Loucy (cell line): ENCODE measurements at regions not wholly inside any gene's neighbourhood (a gene's known extent, or its start where the extent isn't known, plus 50 kb on each side); places are given as distances from the start of the nearest gene placed in this dataset.

Experiments
- H2AFZ ChIP-seq: fragments of 200-600 bp; sonication (generic); 2 replicates; pipeline ENCODE4 v1.6.0; 2016; ENCODE audit warnings: antibody characterized with exemption, mild to moderate bottlenecking, low read length, moderate library complexity
- H3F3A ChIP-seq: fragments of 200-600 bp; 2 replicates; pipeline ENCODE4 v1.6.0; 2016; ENCODE audit warnings: antibody characterized with exemption, low read depth, mild to moderate bottlenecking
- H3K27me3 ChIP-seq: fragments of 200-600 bp; sonication (generic); 2 replicates; pipeline ENCODE4 v1.6.1; 2014; ENCODE audit warnings: low read length, mild to moderate bottlenecking; ENCODE audit not compliant: insufficient read depth, poor library complexity, severe bottlenecking
- H3K36me3 ChIP-seq: fragments of 200-600 bp; sonication (generic); 2 replicates; pipeline ENCODE4 v1.6.1; 2016; ENCODE audit warnings: low read length; ENCODE audit not compliant: insufficient read depth
- H3K4me1 ChIP-seq: fragments of 200-600 bp; sonication (generic); 2 replicates; pipeline ENCODE4 v1.5.1; 2014; ENCODE audit warnings: low read length, mild to moderate bottlenecking; ENCODE audit not compliant: insufficient read depth, poor library complexity, severe bottlenecking
- H3K4me2 ChIP-seq: fragments of 200-600 bp; sonication (generic); 2 replicates; pipeline ENCODE4 v1.6.0; 2014; ENCODE audit warnings: antibody characterized with exemption, low read length, low read depth, mild to moderate bottlenecking; ENCODE audit not compliant: poor library complexity, severe bottlenecking
- H3K4me3 ChIP-seq: fragments of 200-600 bp; sonication (generic); 2 replicates; pipeline ENCODE4 v1.5.1; 2014; ENCODE audit warnings: low read length, mild to moderate bottlenecking, mixed read lengths; ENCODE audit not compliant: poor library complexity, severe bottlenecking
- H3K79me2 ChIP-seq: fragments of 200-600 bp; sonication (generic); 2 replicates; pipeline ENCODE4 v1.6.1; 2014; ENCODE audit warnings: low read length; ENCODE audit not compliant: insufficient read depth
- H3K9ac ChIP-seq: fragments of 200-600 bp; sonication (generic); 2 replicates; pipeline ENCODE4 v1.6.0; 2014; ENCODE audit warnings: mild to moderate bottlenecking, low read depth, low read length, moderate library complexity; ENCODE audit not compliant: poor library complexity, severe bottlenecking
- H3K9me2 ChIP-seq: fragments of 200-600 bp; sonication (generic); replicated peaks from 2 replicates; pipeline ENCODE4 v1.6.1; 2016; ENCODE audit warnings: low read depth, low read length, mixed read lengths
- H3K9me3 ChIP-seq: fragments of 200-600 bp; sonication (generic); 2 replicates; pipeline ENCODE4 v1.6.1; 2014; ENCODE audit warnings: mild to moderate bottlenecking, antibody characterized with exemption, low read length, low read depth; ENCODE audit not compliant: insufficient read depth
- H4K20me1 ChIP-seq: fragments of 200-600 bp; sonication (generic); 2 replicates; pipeline ENCODE4 v1.6.0; 2014; ENCODE audit warnings: antibody characterized with exemption, low read length, mild to moderate bottlenecking; ENCODE audit not compliant: insufficient read depth, poor library complexity, severe bottlenecking
- CTCF ChIP-seq: fragments of 200-600 bp; sonication (generic); conservative IDR thresholded peaks from 2 replicates; pipeline ENCODE4 v1.5.1; 2014; ENCODE audit warnings: mild to moderate bottlenecking, antibody characterized with exemption, low read length
- EZH2phosphoT487 ChIP-seq: fragments of 200-600 bp; IDR thresholded peaks from 2 replicates; pipeline ENCODE4 v1.6.1; 2018; ENCODE audit warnings: antibody characterized with exemption, mild to moderate bottlenecking, moderate library complexity, borderline replicate concordance

- Histone ChIP-seq H3K9me3 (no peaks in the 10 kb centered on the region), H3K36me3 (no peaks in the 10 kb centered on the region), H3F3A (no peaks in the 10 kb centered on the region), H3K9me2 (no peaks in the 10 kb centered on the region), H3K79me2 (no peaks in the 10 kb centered on the region), H3K4me1 (peaks cover 11% of the 10 kb centered on the region), H3K27me3 (no peaks in the 10 kb centered on the region), H4K20me1 (no peaks in the 10 kb centered on the region), H2AFZ (no peak overlapping the region), H3K4me2 (no peak overlapping the region), H3K9ac (no peak overlapping the region), H3K4me3 (no peak overlapping the region)
- TF ChIP-seq CTCF, result no peak
These were observed 154.9 kb upstream of the SDK2 start for GRCh38 chr17:73799096-73799495.

DNA sequence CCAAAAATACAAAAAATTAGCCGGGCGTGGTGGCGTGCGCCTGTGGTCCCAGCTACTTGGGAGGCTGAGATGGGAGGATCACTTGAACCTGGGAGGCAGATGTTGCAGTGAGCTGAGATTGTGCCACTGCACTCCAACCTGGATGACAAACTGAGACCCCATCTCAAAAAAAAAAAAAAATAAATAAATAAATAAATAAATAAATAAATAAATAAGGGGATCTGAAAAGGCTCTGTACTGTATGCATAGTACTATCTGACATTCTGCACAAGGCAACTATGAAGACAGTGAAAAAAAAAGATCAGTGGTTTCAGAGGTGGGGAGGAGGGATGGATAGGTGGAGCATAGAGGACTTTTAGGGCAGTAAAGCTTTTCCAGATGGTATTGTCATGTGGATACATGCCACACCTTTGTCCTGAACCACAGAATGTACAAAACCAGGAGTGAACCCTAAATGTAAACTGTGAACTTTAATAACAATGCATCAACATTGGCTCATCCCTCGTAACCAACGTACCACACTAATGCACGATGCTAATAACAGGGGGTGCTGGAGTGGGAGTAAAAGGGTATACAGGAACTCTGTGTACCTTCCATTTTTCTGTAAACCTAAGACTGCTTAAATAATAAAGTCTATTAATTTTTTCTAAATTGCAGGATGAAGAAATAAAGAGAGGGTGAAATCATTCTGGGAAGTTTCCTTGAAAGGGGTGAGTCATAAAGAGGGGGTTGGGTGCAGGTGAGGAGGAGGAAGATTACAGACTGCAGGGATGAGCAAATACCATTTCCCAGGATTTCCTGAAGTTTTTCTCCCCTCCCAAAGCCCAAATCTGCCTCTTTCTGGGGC is 155.8 kb upstream of the SDK2 start:
- no peak overlapping the region for H3K4me2 ChIP-seq
- H3K9me2 ChIP-seq, result no peaks in the 10 kb centered on the region
- peaks cover 4% of the 10 kb centered on the region for H3K4me1 ChIP-seq
- no peaks in the 10 kb centered on the region for H3K9me3 ChIP-seq
- no peaks in the 10 kb centered on the region for H3K27me3 ChIP-seq
- no peak overlapping the region for H3K9ac ChIP-seq
- no peaks in the 10 kb centered on the region for H3K36me3 ChIP-seq
- no peak overlapping the region for H2AFZ ChIP-seq
- TF ChIP-seq CTCF (no peak), EZH2phosphoT487 (no peak)
- H3K79me2 ChIP-seq, result no peaks in the 10 kb centered on the region
- H4K20me1 ChIP-seq, result no peaks in the 10 kb centered on the region
- H3F3A ChIP-seq, result no peaks in the 10 kb centered on the region
- no peak overlapping the region for H3K4me3 ChIP-seq

DNA sequence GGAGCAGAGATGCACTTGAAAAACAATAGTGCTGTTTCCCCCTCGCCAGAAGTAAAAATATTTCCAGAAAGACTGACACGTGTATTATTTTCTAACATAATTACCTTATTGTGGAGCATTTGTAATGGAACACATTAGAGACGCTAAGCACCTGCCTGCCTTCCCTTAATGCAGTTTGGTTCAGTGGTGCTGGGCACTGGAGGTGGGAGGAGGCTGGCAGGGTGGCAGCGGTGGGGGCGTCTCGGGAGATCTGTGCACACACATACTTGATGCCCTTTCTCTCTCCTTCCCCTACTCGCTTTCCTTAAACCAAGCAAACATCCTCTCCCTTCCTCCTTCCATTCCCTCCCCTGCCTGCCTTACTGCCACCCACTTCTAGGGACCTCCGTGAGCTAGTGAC is 156.6 kb upstream of the SDK2 start:
- Histone ChIP-seq H2AFZ (no peak overlapping the region), H3K36me3 (no peaks in the 10 kb centered on the region), H3K79me2 (no peaks in the 10 kb centered on the region), H3K9me3 (no peaks in the 10 kb centered on the region), H3K27me3 (no peaks in the 10 kb centered on the region), H4K20me1 (no peaks in the 10 kb centered on the region), H3K9me2 (no peaks in the 10 kb centered on the region), H3K4me3 (no peak overlapping the region), H3K4me1 (no peaks in the 10 kb centered on the region), H3K9ac (no peak overlapping the region), H3K4me2 (no peak overlapping the region), H3F3A (no peaks in the 10 kb centered on the region)
- no peak for TF ChIP-seq CTCF
- no peak for TF ChIP-seq EZH2phosphoT487
